Brain microvascular endothelial cell (primary cell): ENCODE measurements at regions not wholly inside any gene's neighbourhood (a gene's known extent, or its start where the extent isn't known, plus 50 kb on each side); places are given as distances from the start of the nearest gene placed in this dataset.

Experiments
- DNase-seq: peaks from one replicate; pipeline ENCODE4 v3.0.0-alpha.2; 2020
- H3K27ac ChIP-seq: fragments of 250-450 bp; sonication (Bioruptor Pico); 2 replicates; pipeline ENCODE4 v1.5.1; 2020; ENCODE audit warnings: mild to moderate bottlenecking, moderate library complexity
- H3K27me3 ChIP-seq: fragments of 250-450 bp; sonication (Bioruptor Pico); replicated peaks from 2 replicates; pipeline ENCODE4 v1.5.1; 2020; ENCODE audit warnings: mild to moderate bottlenecking
- H3K36me3 ChIP-seq: fragments of 250-450 bp; sonication (Bioruptor Pico); replicated peaks from 2 replicates; pipeline ENCODE4 v1.5.1; 2020; ENCODE audit warnings: mild to moderate bottlenecking
- H3K4me3 ChIP-seq: 2 replicates; pipeline ENCODE4 v1.5.1; 2011; ENCODE audit warnings: low read depth, mild to moderate bottlenecking, control low read depth, low read length, moderate library complexity
- CTCF ChIP-seq: IDR thresholded peaks from 2 replicates; pipeline ENCODE4 v1.5.1; 2011; ENCODE audit warnings: low read depth, mild to moderate bottlenecking, moderate library complexity, low read length, control low read depth, inconsistent platforms; ENCODE audit errors: missing control alignments
- in situ Hi-C: cut with HindIII; loops from 2 replicates; pipeline ENCODE4 v1.10.0; 2017; ENCODE audit warnings: low sequenced_read_pairs, low pct_ligation_motif_present

- Histone ChIP-seq H3K4me3 (no peak overlapping the region), H3K27me3 (no peaks in the 10 kb centered on the region), H3K36me3 (no peaks in the 10 kb centered on the region), H3K27ac (no peak overlapping the region)
- no peak for TF ChIP-seq CTCF
- in situ Hi-C loops, result no loop called here
- DNase-seq, result no peak
These were observed 304.0 kb downstream of the LNPK start for GRCh38 chr2:175698061-175698460.

- no peaks in the 10 kb centered on the region for H3K27me3 ChIP-seq
- TF ChIP-seq CTCF, result peak; percentile 65
- H3K4me3 ChIP-seq, result no peak overlapping the region
- in situ Hi-C loops, result no loop called here
- peak; percentile 71 for DNase-seq
- H3K36me3 ChIP-seq, result no peaks in the 10 kb centered on the region
- H3K27ac ChIP-seq, result no peak overlapping the region
These were observed 311.8 kb downstream of the LNPK start for GRCh38 chr2:175690113-175690837.

GRCh38 chr2:175688243-175688642, 313.8 kb downstream of the LNPK start:
- Histone ChIP-seq H3K27me3 (no peaks in the 10 kb centered on the region), H3K36me3 (no peaks in the 10 kb centered on the region), H3K4me3 (no peak overlapping the region), H3K27ac (no peak overlapping the region)
- in situ Hi-C loops, result no loop called here
- no peak for TF ChIP-seq CTCF
- DNase-seq, result no peak

- DNase-seq, result no peak
- H3K36me3 ChIP-seq, result no peaks in the 10 kb centered on the region
- no peak for TF ChIP-seq CTCF
- H3K27ac ChIP-seq, result no peak overlapping the region
- in situ Hi-C loops, result no loop called here
- H3K27me3 ChIP-seq, result no peaks in the 10 kb centered on the region
- H3K4me3 ChIP-seq, result no peak overlapping the region
These were observed 314.6 kb downstream of the LNPK start for GRCh38 chr2:175687465-175687864.

- DNase-seq, result no peak
- Histone ChIP-seq H3K4me3 (no peak overlapping the region), H3K27ac (no peak overlapping the region), H3K36me3 (no peaks in the 10 kb centered on the region), H3K27me3 (no peaks in the 10 kb centered on the region)
- in situ Hi-C loops, result no loop called here
- TF ChIP-seq CTCF, result no peak
These were observed 316.1 kb downstream of the LNPK start for GRCh38 chr2:175686002-175686401.

- TF ChIP-seq CTCF, result no peak
- DNase-seq, result no peak
- H3K27ac ChIP-seq, result no peak overlapping the region
- no peak overlapping the region for H3K4me3 ChIP-seq
- H3K27me3 ChIP-seq, result no peaks in the 10 kb centered on the region
- no peaks in the 10 kb centered on the region for H3K36me3 ChIP-seq
- in situ Hi-C loops, result no loop called here
These were observed 317.6 kb downstream of the LNPK start for GRCh38 chr2:175684466-175684865.
